HepG2 (cell line): ENCODE measurements at regions not wholly inside any gene's neighbourhood (a gene's known extent, or its start where the extent isn't known, plus 50 kb on each side); places are given as distances from the start of the nearest gene placed in this dataset.

ENCODE experiments used
- DNMT3B ChIP-seq: conservative IDR thresholded peaks from 2 replicates; pipeline ENCODE4 v1.6.1; 2016; ENCODE audit warnings: missing biosample characterization, control low read depth
- E2F1 ChIP-seq: sonication (generic); formaldehyde crosslinking; IDR thresholded peaks from 2 replicates; pipeline ENCODE4 v1.5.0; 2020; ENCODE audit warnings: missing genetic modification reagents
- HOXA9 ChIP-seq: sonication (generic); formaldehyde crosslinking; IDR thresholded peaks from 2 replicates; pipeline ENCODE4 v1.8.1; 2022; ENCODE audit warnings: missing genetic modification reagents, mild to moderate bottlenecking, moderate library complexity, borderline replicate concordance
- KAT7 ChIP-seq: IDR thresholded peaks from 2 replicates; pipeline ENCODE4 v1.6.1; 2018; ENCODE audit warnings: borderline replicate concordance, missing compliant biosample characterization
- MIXL1 ChIP-seq: IDR thresholded peaks from 2 replicates; pipeline ENCODE4 v1.6.1; 2016
- NFRKB ChIP-seq: fragments of 450-650 bp; IDR thresholded peaks from 2 replicates; pipeline ENCODE4 v1.6.1; 2017
- TIGD3 ChIP-seq: sonication (generic); formaldehyde crosslinking; IDR thresholded peaks from 2 replicates; pipeline ENCODE4 v1.5.1; 2020; ENCODE audit warnings: mild to moderate bottlenecking, missing genetic modification reagents, borderline replicate concordance
- TOPORS ChIP-seq: sonication (generic); formaldehyde crosslinking; IDR thresholded peaks from 2 replicates; pipeline ENCODE4 v1.8.0; 2023; ENCODE audit warnings: mild to moderate bottlenecking, missing genetic modification reagents
- ZBTB26 ChIP-seq: IDR thresholded peaks from 2 replicates; pipeline ENCODE4 v1.6.1; 2016; ENCODE audit warnings: missing compliant biosample characterization, missing genetic modification reagents, borderline replicate concordance
- ZBTB49 ChIP-seq: sonication (generic); formaldehyde crosslinking; IDR thresholded peaks from 2 replicates; pipeline ENCODE4 v1.4.0; 2020; ENCODE audit warnings: missing genetic modification reagents, borderline replicate concordance
- ZFP1 ChIP-seq: IDR thresholded peaks from 2 replicates; pipeline ENCODE4 v1.6.1; 2016
- ZFYVE20 ChIP-seq: sonication (generic); formaldehyde crosslinking; IDR thresholded peaks from 2 replicates; pipeline ENCODE4 v1.8.0; 2023; ENCODE audit warnings: low read depth, mild to moderate bottlenecking, moderate library complexity, missing genetic modification reagents, borderline replicate concordance
- ZMAT3 ChIP-seq: sonication (generic); formaldehyde crosslinking; conservative IDR thresholded peaks from 2 replicates; pipeline ENCODE4 v1.7.0; 2021; ENCODE audit warnings: missing genetic modification reagents
- ZNF318 ChIP-seq: sonication (generic); formaldehyde crosslinking; IDR thresholded peaks from 2 replicates; pipeline ENCODE4 v1.4.0; 2020; ENCODE audit warnings: mild to moderate bottlenecking, missing genetic modification reagents

- TF ChIP-seq ZNF318 (CRISPR knock-in tag) (no peak), ZBTB26 (CRISPR knock-in tag) (no peak), ZFP1 (CRISPR knock-in tag) (no peak), NFRKB (no peak), HOXA9 (CRISPR knock-in tag) (no peak), E2F1 (no peak), MIXL1 (CRISPR knock-in tag) (no peak), ZMAT3 (CRISPR knock-in tag) (no peak), DNMT3B (CRISPR knock-in tag) (no peak), KAT7 (CRISPR knock-in tag) (no peak), TOPORS (no peak), ZBTB49 (no peak), TIGD3 (no peak), ZFYVE20 (no peak)
- TF ChIP-seq, all 625 proteins: peak for 0
These were observed 223.9 kb upstream of the ANKRD50 start (continued) for GRCh38 chr4:124936427-124936826.
